ENCODE measurements at regions not wholly inside any gene's neighbourhood (a gene's known extent, or its start where the extent isn't known, plus 50 kb on each side); places are given as distances from the start of the nearest gene placed in this dataset.

DNA sequence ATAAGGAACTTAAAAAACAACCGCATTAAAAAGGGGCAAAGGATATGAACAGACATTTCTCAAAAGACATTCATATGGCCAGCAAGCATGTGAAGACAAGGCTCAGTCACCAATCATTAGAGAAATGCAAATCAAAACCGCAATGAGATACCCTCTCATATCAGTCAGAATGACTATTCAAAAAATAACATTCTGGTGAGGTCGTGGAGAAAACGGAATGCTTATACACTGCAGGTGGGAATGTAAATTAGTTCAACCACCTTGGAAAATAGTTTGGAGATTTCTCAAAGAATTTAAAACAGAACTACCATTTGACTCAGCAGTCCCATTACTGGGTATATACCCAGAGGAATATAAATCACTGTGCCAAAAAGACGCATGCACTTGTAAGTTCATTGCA lies 496.6 kb upstream of the SGO1 start:
- H3K9ac ChIP-seq (ENCODE audit: low read length): no peak overlapping the region

DNA sequence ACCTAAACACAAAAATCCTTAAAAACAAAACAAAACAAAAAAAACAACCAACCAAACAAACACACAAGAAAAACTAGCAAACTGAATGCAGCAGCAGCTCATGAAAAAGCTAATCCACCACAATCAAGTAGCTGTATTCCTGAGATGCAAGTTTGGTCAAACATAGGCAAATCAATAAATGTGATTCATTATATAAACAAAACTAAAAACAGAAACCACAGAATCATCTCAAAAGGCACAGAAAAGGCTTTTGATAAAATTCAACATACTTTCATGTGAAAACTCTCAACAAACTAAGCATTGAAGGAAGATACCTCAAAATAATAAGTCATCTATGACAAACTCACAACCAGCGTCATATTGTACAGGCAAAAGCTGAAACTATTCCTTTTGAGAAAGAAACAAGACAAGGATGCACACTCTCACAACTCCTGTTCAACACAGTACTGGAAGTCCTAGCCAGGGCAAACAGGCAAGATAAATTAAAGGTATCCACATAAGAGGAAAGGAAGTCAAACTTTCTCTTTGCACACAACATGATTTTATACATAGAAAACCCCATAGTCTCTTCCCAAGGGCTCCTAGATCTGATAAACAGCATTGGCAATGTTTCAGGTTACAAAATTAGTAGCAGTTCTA lies 495.1 kb upstream of the SGO1 start:
- no peaks in the 10 kb centered on the region for H3K36me3 ChIP-seq (ENCODE audit: insufficient read depth, low read length)
- no peaks in the 10 kb centered on the region for H3K27me3 ChIP-seq (ENCODE audit: insufficient read depth, low read depth, low read length)
- no peaks in the 10 kb centered on the region for H4K20me1 ChIP-seq (ENCODE audit: insufficient read depth)
- no peaks in the 10 kb centered on the region for H3K9me3 ChIP-seq (ENCODE audit: low read length)
- no peak overlapping the region for H3K4me3 ChIP-seq (ENCODE audit: low read length)
- no peaks in the 10 kb centered on the region for H3K9me2 ChIP-seq (ENCODE audit: insufficient read depth, low read length)
- H2AFZ ChIP-seq (ENCODE audit: low read depth, low read length): no peak overlapping the region
- H3K27ac ChIP-seq (ENCODE audit: low read length): no peak overlapping the region
- H3K79me2 ChIP-seq (replicated peaks; ENCODE audit: insufficient read depth, low read length): no peaks in the 10 kb centered on the region
- H3K9ac ChIP-seq (ENCODE audit: low read length): no peak overlapping the region
- no peaks in the 10 kb centered on the region for H3F3A ChIP-seq (ENCODE audit: insufficient read depth, low read length, poor library complexity, severe bottlenecking)
- TF ChIP-seq RAD21 (conservative IDR thresholded peaks at IDR 0.05): no peak
- TF ChIP-seq, protein P1, sequence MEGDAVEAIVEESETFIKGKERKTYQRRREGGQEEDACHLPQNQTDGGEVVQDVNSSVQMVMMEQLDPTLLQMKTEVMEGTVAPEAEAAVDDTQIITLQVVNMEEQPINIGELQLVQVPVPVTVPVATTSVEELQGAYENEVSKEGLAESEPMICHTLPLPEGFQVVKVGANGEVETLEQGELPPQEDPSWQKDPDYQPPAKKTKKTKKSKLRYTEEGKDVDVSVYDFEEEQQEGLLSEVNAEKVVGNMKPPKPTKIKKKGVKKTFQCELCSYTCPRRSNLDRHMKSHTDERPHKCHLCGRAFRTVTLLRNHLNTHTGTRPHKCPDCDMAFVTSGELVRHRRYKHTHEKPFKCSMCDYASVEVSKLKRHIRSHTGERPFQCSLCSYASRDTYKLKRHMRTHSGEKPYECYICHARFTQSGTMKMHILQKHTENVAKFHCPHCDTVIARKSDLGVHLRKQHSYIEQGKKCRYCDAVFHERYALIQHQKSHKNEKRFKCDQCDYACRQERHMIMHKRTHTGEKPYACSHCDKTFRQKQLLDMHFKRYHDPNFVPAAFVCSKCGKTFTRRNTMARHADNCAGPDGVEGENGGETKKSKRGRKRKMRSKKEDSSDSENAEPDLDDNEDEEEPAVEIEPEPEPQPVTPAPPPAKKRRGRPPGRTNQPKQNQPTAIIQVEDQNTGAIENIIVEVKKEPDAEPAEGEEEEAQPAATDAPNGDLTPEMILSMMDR (IDR thresholded peaks at IDR 0.05; ENCODE audit: poor library complexity, severe bottlenecking): no peak
- TF ChIP-seq TAF1 (IDR thresholded peaks at IDR 0.05; ENCODE audit: low read depth): no peak
- H3K4me2 ChIP-seq (ENCODE audit: low read length): no peak overlapping the region

More for the DNA sequence above, 496.6 kb upstream of the SGO1 start:
- Histone ChIP-seq H3K36me3 (ENCODE audit: insufficient read depth, low read length) (peaks cover under 1% of the 10 kb centered on the region), H3K27ac (ENCODE audit: low read length) (no peak overlapping the region), H2AFZ (ENCODE audit: low read depth, low read length) (no peak overlapping the region), H3K4me3 (ENCODE audit: low read length) (no peak overlapping the region), H3K9me3 (ENCODE audit: low read length) (no peaks in the 10 kb centered on the region), H4K20me1 (ENCODE audit: insufficient read depth) (no peaks in the 10 kb centered on the region), H3K79me2 (replicated peaks; ENCODE audit: insufficient read depth, low read length) (no peaks in the 10 kb centered on the region), H3K4me2 (ENCODE audit: low read length) (no peak overlapping the region), H3F3A (ENCODE audit: insufficient read depth, low read length, poor library complexity, severe bottlenecking) (no peaks in the 10 kb centered on the region), H3K9me2 (ENCODE audit: insufficient read depth, low read length) (no peaks in the 10 kb centered on the region), H3K27me3 (ENCODE audit: insufficient read depth, low read depth, low read length) (no peaks in the 10 kb centered on the region)
- TF ChIP-seq MXI1 (conservative IDR thresholded peaks at IDR 0.05; ENCODE audit: poor library complexity, severe bottlenecking) (no peak), SMC3 (conservative IDR thresholded peaks at IDR 0.05; ENCODE audit: poor library complexity) (no peak), EZH2 (IDR thresholded peaks at IDR 0.05; ENCODE audit: borderline replicate concordance, insufficient read depth, low read length, poor library complexity, severe bottlenecking) (no peak), EP300 (conservative IDR thresholded peaks at IDR 0.05; ENCODE audit: poor library complexity, severe bottlenecking) (no peak), POLR2AphosphoS5 (IDR thresholded peaks at IDR 0.05) (no peak), RAD21 (conservative IDR thresholded peaks at IDR 0.05) (no peak), TAF1 (IDR thresholded peaks at IDR 0.05; ENCODE audit: low read depth) (no peak)
- TF ChIP-seq, protein P2, sequence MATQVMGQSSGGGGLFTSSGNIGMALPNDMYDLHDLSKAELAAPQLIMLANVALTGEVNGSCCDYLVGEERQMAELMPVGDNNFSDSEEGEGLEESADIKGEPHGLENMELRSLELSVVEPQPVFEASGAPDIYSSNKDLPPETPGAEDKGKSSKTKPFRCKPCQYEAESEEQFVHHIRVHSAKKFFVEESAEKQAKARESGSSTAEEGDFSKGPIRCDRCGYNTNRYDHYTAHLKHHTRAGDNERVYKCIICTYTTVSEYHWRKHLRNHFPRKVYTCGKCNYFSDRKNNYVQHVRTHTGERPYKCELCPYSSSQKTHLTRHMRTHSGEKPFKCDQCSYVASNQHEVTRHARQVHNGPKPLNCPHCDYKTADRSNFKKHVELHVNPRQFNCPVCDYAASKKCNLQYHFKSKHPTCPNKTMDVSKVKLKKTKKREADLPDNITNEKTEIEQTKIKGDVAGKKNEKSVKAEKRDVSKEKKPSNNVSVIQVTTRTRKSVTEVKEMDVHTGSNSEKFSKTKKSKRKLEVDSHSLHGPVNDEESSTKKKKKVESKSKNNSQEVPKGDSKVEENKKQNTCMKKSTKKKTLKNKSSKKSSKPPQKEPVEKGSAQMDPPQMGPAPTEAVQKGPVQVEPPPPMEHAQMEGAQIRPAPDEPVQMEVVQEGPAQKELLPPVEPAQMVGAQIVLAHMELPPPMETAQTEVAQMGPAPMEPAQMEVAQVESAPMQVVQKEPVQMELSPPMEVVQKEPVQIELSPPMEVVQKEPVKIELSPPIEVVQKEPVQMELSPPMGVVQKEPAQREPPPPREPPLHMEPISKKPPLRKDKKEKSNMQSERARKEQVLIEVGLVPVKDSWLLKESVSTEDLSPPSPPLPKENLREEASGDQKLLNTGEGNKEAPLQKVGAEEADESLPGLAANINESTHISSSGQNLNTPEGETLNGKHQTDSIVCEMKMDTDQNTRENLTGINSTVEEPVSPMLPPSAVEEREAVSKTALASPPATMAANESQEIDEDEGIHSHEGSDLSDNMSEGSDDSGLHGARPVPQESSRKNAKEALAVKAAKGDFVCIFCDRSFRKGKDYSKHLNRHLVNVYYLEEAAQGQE (IDR thresholded peaks at IDR 0.05; ENCODE audit: borderline replicate concordance): no peak
- TF ChIP-seq, protein P1 (IDR thresholded peaks at IDR 0.05; ENCODE audit: poor library complexity, severe bottlenecking): no peak

Data from neural cell (in vitro differentiated cells).